Adrenal gland (tissue), 5 donors: ENCODE measurements at regions not wholly inside any gene's neighbourhood (a gene's known extent, or its start where the extent isn't known, plus 50 kb on each side); places are given as distances from the start of the nearest gene placed in this dataset.

Experiments
- CTCF ChIP-seq, 6 experiments: fragments of 450-650 bp in 4 of 6; fragments of 200-600 bp in 2 of 6; sonication (generic) in 1 of 6; IDR thresholded peaks; 1 replicate in 5 of 6; 2 replicates in 1 of 6; pipeline versions ENCODE4 v1.5.1 to v1.8.0; 2016 to 2021; ENCODE audit warnings: antibody characterized with exemption in 6 of 6, mild to moderate bottlenecking in 2 of 6, moderate library complexity in 1 of 6
- POLR2A ChIP-seq, 2 donors: fragments of 450-650 bp; IDR thresholded peaks; one replicate each; pipeline ENCODE4 v1.6.1; 2017; ENCODE audit warnings: antibody characterized with exemption in 2 of 2, mild to moderate bottlenecking in 2 of 2, moderate library complexity in 1 of 2
- donor health status: DM: no; HTN: no; CAD: no.

DNA sequence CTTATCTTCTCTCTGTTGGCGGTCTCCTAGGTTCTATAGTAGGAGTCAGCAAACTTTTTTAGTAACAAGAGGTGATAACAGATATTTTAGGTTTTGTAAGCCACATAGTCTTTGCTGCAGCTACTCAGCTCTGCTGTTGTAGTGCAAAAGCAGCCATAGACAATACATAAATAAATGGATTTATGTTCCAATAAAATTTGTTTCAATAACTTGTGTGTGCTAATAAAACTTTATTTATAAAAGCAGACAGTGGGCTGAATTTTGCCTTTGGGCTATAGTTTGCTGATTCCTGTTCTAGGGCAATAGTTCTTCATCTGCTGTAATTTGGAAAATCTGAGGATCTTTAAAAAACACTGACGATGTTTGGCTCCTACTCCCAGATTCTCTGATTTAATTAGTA, 469.4 kb upstream of the TNC start:
- no peak for TF ChIP-seq CTCF (IDR thresholded peaks at IDR 0.05)
- TF ChIP-seq POLR2A (IDR thresholded peaks at IDR 0.05), result no peak
